Progenitor cell of endocrine pancreas (in vitro differentiated cells): ENCODE measurements at regions not wholly inside any gene's neighbourhood (a gene's known extent, or its start where the extent isn't known, plus 50 kb on each side); places are given as distances from the start of the nearest gene placed in this dataset.

Source experiments
- DNase-seq: peaks from one replicate; pipeline ENCODE4 v3.0.0; 2021; ENCODE audit warnings: low spot score; ENCODE audit not compliant: unreplicated experiment
- H3K27ac Mint-ChIP-seq: 2 replicates; pipeline ENCODE4 v1.8.0; 2021; ENCODE audit warnings: mild to moderate bottlenecking, moderate library complexity, mixed read lengths
- H3K27me3 Mint-ChIP-seq: 2 replicates; pipeline ENCODE4 v1.8.0; 2021; ENCODE audit warnings: mixed read lengths
- H3K36me3 Mint-ChIP-seq: 2 replicates; pipeline ENCODE4 v1.8.0; 2022; ENCODE audit warnings: mixed read lengths; ENCODE audit not compliant: insufficient read depth
- H3K4me1 Mint-ChIP-seq: 2 replicates; pipeline ENCODE4 v1.8.0; 2021; ENCODE audit warnings: low read depth, mixed read lengths
- H3K4me3 Mint-ChIP-seq: 2 replicates; pipeline ENCODE4 v1.8.0; 2021; ENCODE audit warnings: low read depth, mild to moderate bottlenecking, moderate library complexity, mixed read lengths
- H3K9me3 Mint-ChIP-seq: 2 replicates; pipeline ENCODE4 v1.8.0; 2021; ENCODE audit warnings: low read depth, mixed read lengths
- TF ChIP-seq, protein P1 (sequence below): fragments of 200-600 bp; sonication (generic); IDR thresholded peaks from one replicate; pipeline ENCODE4 v1.5.0; 2021; ENCODE audit warnings: antibody characterized with exemption, mild to moderate bottlenecking; ENCODE audit not compliant: unreplicated experiment

DNA sequence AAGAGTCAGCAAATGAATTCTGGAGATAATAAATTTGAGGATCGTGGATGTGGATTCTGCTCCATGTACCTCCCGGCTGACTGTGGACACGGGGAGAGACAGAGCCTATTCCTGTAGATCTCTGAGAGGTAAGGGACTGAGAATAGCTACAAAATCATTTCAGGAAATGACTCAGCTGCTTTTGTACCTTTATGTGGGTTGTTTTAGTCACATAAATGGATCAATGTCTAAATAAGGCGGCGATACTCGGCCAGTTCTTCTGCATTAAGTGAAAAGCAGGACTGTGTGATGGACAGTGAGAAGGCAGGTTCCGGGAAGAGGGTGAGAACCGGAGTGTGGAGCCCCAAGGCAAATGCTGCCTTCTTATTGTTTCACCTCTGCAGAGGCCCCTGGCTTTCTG lies 128.1 kb downstream of the EFNB2 start:
- Mint-ChIP-seq H3K9me3 (peaks cover 4% of the 10 kb centered on the region), H3K36me3 (no peaks in the 10 kb centered on the region), H3K27ac (no peak overlapping the region), H3K27me3 (peaks cover 9% of the 10 kb centered on the region), H3K4me3 (no peak overlapping the region), H3K4me1 (peaks cover 18% of the 10 kb centered on the region)
- no peak for DNase-seq
- TF ChIP-seq, protein P1, sequence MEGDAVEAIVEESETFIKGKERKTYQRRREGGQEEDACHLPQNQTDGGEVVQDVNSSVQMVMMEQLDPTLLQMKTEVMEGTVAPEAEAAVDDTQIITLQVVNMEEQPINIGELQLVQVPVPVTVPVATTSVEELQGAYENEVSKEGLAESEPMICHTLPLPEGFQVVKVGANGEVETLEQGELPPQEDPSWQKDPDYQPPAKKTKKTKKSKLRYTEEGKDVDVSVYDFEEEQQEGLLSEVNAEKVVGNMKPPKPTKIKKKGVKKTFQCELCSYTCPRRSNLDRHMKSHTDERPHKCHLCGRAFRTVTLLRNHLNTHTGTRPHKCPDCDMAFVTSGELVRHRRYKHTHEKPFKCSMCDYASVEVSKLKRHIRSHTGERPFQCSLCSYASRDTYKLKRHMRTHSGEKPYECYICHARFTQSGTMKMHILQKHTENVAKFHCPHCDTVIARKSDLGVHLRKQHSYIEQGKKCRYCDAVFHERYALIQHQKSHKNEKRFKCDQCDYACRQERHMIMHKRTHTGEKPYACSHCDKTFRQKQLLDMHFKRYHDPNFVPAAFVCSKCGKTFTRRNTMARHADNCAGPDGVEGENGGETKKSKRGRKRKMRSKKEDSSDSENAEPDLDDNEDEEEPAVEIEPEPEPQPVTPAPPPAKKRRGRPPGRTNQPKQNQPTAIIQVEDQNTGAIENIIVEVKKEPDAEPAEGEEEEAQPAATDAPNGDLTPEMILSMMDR, result no peak

GRCh38 chr13:106405731-106406130 lies 129.7 kb downstream of the EFNB2 start:
- peaks cover 4% of the 10 kb centered on the region for H3K9me3 Mint-ChIP-seq
- TF ChIP-seq, protein P1, result no peak
- H3K36me3 Mint-ChIP-seq, result no peaks in the 10 kb centered on the region
- peaks cover 13% of the 10 kb centered on the region for H3K27me3 Mint-ChIP-seq
- no peak overlapping the region for H3K27ac Mint-ChIP-seq
- H3K4me3 Mint-ChIP-seq, result no peak overlapping the region
- peaks cover 18% of the 10 kb centered on the region for H3K4me1 Mint-ChIP-seq
- DNase-seq, result no peak

GRCh38 chr13:106403280-106403679 lies 132.2 kb downstream of the EFNB2 start:
- H3K27me3 Mint-ChIP-seq, result peaks cover 18% of the 10 kb centered on the region
- TF ChIP-seq, protein P1, result no peak

GRCh38 chr13:106402866-106403265 lies 132.6 kb downstream of the EFNB2 start:
- peaks cover 18% of the 10 kb centered on the region for H3K27me3 Mint-ChIP-seq
- no peak overlapping the region for H3K27ac Mint-ChIP-seq
- no peak for DNase-seq
- H3K36me3 Mint-ChIP-seq, result no peaks in the 10 kb centered on the region
- H3K4me3 Mint-ChIP-seq, result no peak overlapping the region
- TF ChIP-seq, protein P1, result no peak
- no peaks in the 10 kb centered on the region for H3K9me3 Mint-ChIP-seq
- H3K4me1 Mint-ChIP-seq, result peaks cover 18% of the 10 kb centered on the region

More at GRCh38 chr13:106403280-106403679, 132.2 kb downstream of the EFNB2 start:
- Mint-ChIP-seq H3K4me1 (peaks cover 18% of the 10 kb centered on the region), H3K9me3 (no peaks in the 10 kb centered on the region), H3K36me3 (no peaks in the 10 kb centered on the region), H3K27ac (no peak overlapping the region), H3K4me3 (no peak overlapping the region)
- no peak for DNase-seq

- Mint-ChIP-seq H3K4me1 (peaks cover 8% of the 10 kb centered on the region), H3K36me3 (no peaks in the 10 kb centered on the region), H3K9me3 (no peaks in the 10 kb centered on the region), H3K4me3 (no peak overlapping the region), H3K27me3 (peaks cover 15% of the 10 kb centered on the region), H3K27ac (no peak overlapping the region)
- TF ChIP-seq, protein P1, result no peak
- DNase-seq, result no peak
Measured at GRCh38 chr13:106401081-106401480, 134.4 kb downstream of the EFNB2 start.
